Activated T-helper 1 cell treated with anti-CD3 and anti-CD28 coated beads, Interleukin-2, amount 50 U/mL, for 16 hours (primary cell): ENCODE measurements at regions not wholly inside any gene's neighbourhood (a gene's known extent, or its start where the extent isn't known, plus 50 kb on each side); places are given as distances from the start of the nearest gene placed in this dataset.

Source experiments
- DNase-seq, 2 donors: peaks; one replicate each; pipeline ENCODE4 v3.0.0-alpha.2; 2020; ENCODE audit warnings: low read depth in 1 of 2, low spot score in 1 of 2

DNA sequence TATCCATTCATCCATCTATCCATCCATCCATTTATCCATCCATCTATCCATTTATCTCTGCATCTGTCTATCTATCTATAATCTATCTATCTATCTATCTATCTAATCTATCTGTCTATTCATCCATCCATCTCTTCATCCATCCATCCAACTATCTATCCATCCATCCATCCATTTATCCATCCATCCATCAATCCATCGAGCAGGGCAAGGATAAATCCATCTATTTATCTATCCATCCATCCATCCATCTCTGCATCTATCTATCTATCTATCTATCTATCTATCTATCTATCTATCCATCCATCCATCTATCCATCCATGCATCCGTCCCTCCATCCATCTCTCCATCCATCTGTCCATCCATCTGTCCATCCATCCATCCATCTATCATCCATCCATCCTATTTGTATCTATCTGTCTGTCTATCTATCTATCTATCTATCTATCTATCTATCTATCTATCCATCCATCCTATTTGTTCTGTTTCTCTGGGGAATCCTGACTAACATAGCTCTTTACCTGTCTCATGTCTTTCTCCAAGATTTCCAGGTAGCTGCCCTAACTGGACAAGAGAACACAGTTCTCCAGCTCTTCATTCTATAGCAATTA is 198.1 kb downstream of the FOXO1 start:
- DNase-seq = no peak

DNA sequence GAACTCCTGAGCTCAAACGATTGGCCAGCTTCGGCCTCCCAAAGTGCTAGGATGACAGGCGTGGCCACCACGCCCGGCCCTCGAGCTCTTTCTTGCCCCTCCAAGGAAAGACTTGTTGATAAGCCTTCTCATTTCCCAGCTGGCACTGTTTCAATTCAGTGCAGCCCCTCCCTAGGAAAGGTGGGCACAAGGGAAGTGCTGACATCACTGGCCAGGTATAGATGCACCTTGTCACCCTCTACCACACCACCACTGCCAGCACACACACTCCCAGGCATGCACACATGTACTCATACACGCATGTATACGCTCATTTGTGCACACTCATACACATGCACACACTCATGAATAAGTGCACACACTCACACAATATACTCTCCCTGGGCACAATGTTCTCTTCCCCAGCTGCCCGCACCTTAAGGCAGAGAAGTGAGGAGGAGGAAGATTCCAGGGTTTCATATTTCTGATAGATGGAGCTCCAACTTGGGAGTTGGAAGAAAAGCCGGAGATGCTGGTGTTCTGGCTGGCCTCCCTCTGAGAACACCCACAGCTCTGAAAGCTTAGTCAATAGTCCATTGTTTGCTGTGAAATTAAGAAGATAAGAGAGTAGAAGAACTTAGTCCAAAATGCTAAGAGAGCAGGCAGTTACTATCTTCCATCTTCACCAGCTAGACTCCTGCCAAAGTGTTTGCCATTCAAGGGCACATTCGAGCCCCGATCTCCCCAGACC is 196.7 kb downstream of the FOXO1 start:
- DNase-seq = no peak

DNA sequence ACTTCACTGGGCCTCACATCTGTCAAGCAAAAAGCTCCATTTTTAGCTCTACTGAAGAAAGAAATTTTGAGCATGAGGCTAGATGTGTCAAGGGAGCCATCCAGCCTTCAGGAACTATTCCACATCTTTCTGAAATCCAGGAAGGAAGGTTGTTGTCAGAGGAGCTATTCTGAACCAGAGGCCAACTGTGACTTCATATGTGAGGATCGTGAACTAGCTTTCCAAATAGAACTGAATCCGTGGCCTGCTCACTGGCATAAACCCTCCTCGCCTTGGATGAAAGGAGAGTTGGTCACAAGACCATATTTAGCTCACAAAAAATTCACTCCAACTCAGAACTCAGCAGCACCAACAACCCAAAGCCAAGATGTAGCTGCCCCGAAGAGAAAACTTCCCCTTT is 195.8 kb downstream of the FOXO1 start:
- DNase-seq = no peak

DNA sequence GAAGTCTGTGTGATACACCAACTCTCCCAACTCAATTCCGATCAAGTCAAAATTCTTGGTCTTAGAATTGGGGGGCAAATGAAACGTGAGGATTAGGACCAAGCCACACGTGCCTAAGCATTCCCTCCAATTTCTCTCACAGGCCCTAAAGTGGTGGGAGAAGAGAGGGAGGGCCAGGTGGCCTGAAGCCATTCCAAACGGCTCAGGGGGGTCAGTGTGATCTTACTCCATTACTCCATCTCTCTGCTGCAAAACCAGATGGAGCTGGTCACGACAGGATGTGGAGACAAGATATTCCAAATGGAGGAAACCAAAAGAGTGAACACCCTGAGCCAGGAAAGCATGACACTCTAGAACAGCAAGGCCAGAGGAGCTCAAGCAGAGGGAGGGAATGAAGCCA is 195.4 kb downstream of the FOXO1 start:
- no peak for DNase-seq

DNA sequence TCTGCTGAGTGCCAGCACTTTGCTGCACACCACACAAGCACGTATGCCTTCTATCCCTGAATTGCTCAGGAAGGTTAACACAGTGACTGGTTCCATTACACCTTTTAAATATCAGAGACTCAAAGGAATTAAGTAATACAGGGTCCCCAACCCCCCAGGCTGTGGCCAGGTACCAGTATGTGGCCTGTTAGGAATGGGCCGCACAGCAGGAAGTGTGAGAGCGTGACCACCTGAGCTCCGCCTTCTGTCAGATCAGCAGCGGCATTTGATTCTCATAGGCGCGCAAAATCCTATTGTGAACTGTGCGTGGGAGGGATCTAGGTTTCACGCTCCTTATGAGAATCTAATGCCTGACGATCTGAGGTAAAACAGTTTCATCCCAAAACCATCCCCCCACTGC is 194.5 kb downstream of the FOXO1 start:
- no peak for DNase-seq

DNA sequence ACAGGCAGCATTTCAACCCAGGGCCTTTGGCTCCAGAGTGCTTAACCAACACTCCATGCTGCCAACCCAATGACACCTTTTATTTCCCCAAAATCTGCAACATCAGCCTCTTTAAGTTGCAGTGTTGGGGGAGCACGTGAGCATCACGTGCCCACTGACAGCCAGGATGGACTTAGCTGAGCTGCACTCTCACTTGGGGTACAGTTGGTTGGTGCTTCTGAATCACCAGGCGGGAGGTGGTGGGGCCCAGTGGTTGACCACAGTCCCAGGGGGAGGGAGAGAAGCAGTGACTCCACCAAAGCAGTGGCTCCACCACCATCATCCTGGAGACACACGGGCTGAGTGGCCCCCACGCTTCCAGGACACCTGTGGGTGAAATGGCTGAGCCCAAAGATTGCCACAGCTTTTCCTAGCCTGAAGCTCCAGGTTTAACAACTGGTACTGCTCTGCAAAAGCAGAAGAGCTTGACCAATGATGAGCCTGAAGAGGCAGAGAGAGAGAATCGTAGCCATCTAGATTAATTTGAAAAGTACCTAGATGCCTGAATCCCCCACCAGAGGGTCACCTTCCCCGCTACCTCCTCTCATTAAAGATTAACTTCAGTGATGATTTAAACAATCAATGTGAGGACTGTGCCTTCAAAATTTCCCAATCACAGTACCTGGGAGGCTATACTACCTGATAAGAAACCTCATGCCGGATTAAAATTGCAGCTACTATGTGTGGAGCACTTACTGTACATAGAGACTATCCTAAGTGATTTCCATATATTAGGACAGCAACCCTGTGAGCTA is 193.8 kb downstream of the FOXO1 start:
- DNase-seq = no peak

DNA sequence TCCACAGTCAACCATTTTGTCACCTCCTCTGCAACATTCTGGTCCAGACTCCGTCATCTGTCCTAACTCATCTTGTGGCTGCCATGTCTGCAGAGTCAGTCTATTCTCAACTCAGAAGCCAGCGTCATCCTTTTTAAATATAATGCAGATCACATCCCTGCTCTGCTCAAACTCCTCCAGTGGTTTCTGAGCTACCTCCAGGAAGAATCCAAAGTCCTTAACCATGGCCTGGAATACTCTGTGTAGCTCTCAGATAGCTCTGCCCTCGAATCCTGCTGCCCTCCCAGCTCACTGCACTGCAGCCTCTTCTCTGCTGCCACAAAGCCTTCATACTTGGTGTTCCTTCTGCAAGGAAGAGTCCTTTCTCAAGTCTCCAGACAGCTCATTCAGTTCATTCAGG is 190.8 kb downstream of the FOXO1 start:
- DNase-seq = no peak

DNA sequence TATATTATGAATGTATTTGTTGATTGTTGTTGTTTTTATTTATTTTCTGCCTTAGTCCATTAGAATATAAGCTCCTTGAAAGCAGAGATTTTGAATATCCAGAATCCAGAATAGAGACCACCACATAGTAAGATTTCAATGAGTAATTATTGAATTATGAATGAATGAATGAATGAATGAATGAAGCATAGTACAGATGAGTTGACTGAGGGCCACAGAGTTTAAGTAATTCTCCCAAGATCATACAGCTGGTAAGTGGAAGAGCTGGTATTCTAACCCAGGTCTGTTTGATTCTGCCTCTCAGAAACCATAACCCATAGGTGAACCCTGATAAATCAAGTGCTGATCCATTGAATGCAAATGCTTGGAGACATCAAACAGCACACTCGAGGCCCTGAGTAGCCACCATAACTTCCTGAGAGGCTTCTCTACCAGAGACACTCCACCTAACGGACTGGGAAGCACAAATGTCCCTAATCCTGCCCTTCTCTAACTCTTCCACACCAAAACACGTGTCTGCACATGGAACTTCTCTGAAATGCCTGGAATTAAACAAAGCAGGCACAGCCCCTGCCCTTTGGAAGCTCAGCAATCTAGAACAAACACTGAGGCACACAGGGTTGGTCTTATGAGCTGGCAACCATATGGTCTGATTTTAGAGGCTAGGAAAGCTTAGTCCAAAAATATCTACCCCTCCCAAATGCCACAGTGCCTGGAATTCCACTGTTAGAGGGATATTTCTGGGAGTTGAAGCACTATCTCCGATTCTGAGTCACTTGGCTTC is 190.1 kb downstream of the FOXO1 start:
- DNase-seq = no peak

DNA sequence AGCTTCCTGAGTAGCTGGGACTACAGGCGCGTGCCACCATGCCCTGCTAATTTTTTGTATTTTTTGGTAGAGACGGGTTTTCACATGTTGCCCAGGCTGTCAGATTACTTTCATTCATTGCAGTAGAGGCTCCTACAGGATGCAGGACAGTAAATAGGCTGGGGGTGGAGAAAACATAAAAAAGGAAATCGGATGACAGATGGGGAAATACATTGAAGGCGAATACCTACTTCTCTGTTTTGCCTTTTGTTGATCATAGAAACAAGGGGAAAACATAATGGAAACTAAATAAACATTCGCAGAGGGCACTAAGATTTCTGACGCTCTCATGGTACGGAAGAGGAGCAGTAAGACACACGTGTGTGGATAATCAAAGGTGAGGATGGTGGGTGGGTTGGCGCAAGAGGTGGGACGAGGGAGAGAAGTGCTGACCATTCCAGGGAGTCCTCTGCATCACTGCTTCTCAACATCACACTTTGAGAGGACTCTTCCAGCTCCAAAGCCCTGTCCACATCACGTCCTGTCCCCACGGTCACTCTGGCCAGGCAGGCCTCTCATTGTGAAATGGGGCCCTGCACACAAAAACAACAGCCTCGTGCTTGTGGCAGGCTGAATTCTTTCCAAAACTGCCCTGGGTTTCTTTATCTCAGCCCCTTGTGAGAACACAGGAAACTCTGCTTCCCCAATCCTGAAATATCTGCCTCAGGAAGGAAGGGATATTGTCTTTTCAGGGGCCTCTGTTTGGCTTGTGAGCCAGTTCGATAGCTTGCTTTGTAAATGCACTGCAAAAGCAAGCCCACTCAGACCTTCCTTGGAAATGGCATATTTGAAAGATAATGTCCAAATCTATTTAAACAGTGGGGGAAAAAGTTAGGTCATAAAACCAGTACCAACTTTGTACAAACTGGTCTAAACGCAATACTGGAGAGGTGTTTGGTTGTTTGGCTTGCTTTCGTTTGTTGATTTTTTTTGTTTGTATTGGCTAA is 188.5 kb downstream of the FOXO1 start:
- no peak for DNase-seq

DNA sequence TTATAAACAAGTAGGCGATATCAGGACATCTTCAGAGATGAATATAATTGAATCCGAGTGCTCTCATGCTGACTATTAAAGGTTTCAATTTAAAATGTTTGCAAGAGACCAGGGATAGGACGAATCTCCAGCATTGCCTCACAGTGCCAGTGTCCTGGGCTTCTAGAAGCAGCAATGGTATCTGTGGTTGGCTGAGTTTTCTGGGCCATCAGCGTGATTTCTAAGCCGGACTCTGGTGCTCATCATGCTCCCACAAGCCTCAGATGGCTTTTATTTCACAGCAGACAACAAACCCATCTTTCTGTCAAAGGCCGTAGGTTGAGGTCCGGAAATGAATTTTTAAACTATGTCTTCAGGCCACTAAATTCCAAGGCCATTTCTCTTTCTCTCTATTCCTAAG is 187.7 kb downstream of the FOXO1 start:
- no peak for DNase-seq

DNA sequence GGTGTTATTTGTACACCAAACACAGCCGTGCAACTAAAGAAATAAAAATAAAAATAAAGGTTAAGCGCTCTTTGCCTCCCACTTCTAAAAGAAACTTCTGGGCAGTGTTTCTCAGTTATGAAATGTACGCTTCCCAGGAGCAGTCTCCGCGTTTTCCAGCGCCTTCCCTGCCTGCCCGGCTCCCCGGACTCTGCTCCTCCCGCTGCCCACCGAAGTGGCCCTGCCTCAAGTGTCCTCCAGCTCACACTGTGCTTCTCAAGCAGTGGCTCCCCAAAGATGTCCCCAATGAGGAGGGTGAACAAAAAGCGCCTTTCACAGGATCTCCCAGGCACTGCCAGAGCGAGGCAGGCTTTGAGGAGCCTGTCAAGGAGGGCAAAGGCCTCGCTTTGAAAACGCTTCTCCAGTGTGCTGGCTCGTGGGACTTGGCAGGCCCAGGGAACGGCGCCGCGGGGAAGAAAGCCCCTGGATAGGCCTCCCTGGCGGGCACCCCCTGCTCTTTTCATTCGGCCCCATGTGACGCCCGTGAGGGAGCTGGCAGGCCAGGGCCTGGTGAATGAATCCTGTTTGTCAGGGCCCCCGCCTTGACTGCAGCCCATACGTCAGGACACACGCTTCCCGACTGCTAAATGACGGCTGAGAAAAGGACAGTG is 187.1 kb downstream of the FOXO1 start:
- no peak for DNase-seq

DNA sequence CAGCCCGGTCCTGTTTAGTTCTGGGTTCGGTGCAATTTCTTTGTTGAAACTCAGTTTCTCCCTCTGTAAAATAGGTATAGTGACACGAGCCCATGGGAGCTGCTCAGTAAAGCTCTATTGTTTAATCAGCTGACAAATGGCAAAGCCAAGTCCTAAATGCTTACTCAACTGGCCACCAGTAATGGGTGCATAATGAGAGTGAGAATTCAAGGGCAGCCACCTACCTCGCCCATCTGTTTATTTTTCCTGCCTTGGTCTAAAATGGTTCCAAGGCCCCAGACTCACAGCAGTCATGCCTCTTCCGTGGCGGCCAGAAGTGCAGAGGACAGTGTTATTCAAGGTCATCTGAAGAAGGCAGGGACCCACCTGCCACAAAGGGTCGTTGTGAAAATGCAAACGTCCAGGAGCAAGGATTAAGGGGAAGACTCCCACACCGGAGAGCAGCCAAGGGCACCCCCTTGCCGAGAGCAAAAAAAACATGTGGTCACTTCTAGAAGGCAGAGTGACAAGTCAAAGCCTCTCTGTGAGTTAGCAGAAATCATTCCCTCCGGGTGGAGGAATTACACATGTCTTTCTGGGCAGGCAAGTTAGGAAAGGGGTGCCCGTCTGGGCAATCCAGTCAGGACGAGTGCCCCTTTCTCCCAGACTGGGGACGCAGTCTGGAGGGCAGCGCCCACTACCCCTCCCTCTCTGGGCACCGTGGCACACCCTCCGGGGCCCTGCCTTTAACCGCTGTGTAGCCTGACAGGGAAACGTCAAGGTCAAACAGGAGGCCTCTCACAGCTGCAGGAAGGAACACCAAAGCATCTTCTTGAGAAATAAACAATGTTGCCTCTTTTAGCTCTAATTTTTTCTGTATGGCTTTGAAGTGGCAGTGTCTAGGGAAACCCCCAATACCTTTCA is 186.2 kb downstream of the FOXO1 start:
- no peak for DNase-seq

DNA sequence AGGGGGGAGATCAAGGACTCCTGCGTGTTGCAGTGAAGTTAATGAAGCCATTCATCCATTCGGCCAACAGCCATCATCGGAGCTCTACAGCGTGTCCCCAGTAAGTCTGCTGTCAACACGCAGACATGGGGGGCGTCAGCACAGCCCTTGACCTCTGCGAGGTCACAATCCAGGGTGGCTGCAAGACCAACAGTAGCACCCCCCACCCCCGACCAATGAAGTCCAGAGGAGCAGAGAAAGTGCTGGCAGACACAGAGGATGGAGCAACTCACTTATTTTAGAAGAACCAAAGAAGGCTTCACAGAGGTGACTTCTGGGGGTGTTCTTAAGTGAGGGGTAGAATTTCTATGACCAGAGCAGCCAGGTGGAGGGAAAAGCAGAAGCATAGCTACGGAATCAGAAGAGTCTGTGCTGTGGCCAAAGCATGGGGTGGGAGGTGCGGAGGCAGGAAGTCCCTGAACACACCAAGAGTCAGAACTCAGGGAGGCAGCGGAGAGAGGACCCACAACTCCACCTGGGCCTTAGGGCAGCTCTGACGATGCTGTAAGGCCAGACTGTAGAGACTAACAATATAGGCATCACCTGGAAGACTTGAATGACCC is 185.4 kb downstream of the FOXO1 start:
- DNase-seq = no peak

DNA sequence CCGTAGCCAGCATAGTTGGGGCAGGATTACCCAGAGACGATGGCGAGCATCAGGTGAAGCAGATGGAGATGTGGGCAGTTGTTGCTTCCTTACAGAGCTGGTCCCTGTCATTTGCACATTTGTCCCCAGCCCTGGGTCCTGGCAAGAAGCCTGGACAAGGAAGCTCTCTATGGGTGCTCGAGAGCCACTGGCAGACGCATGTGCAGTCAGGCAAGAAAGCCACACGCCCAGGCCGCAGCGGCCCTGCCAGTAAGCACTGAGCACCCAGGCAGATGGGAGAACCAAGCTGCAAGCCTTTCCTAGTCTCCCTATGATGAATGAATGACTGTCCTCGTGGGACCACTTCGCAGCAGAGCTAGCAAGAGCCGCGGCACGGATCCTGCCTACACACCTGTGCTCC is 182.8 kb downstream of the FOXO1 start:
- no peak for DNase-seq

DNA sequence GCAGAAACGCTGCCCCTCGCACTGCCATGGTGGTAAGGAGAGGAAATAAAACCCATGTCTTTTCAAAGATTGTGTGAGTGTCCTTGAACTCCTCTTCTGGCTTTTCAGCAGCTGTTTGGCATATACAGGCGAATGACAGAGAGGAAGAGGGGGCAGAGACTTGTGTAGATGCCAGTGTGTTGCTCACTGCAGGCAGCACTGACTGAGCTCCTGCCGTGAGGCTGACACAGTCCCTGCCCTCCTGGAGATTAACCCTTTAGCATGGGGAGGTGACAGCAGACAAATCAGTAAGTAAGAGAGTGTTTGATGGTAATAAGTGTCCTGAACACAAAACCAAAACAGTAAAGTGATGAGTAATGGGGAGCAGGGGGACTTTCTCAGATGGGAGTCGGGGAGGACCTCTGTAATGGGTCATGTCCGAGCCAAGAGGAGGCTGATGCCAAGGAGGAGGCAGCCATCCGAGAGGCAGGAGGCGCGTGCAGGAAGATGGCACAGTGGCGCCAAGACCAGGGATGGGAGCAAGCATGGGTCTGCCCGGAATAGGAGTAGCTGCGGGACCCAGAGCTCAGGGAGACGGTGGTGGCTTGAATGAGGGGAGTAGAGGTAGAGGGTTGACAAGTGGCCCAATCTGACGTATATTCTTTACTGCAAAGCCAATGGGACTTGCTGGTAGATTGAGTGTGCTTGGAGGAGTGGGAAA is 182.2 kb downstream of the FOXO1 start:
- DNase-seq = no peak

DNA sequence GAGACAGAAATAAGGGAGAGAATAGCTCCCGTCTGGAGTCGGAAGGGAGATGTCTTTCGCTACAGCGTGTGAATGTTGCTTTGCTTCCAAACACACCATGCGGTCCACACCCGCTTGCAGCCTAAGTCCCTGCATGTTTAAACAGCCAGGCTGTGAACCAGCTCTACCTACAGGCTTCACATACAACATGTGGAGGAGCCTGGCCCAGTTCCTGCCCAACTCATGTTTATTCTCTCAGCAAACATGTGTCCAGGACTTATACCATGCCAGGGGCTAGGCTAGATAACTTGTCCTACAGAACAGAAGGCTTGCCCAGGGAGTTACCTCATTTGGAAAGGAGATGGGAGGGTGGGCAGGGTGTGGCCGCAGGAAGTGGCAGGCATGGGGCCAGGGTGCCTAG is 181.5 kb downstream of the FOXO1 start:
- DNase-seq = no peak

DNA sequence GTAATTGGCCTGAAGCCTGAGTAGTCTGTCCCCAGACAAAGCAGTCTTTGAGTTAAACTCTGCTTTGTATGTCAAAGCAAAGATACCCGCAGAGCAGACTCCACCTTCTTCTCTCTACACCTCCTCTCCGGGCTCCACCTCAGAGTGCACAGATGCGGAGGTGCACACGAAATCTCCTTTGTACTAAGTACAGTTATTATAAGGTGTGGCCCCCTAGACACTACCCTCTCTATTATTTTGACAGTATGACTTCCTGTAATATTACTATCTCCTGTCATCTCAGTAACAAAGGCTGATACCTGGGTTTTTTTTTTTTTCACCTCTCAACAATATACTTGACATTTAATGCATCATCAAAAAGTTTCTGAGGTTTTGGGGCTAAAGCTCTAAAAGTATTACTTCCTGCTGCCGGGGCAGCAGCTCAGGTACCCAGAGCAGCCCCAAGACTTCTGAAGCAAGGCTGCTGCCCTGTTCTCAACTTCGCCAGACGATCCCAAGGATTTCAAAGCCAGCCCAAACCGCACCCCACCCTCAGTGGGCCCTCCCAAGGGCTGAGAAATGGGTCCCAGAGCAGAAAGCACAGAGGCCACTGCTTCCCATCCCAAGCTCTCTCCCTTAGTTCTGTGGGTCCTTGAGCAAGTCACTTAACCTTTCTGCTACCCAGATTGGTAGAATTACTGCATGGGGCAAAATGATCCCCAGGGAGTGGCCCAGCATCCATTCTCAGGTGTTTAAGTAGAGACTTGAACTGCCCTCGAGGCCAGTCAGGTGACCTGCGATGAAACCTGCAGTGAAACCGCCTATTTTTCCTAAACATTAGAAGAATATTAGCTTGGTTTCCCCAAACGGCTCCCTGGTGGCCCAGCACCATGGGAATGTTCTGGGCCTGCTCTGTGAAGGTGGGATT is 180.6 kb downstream of the FOXO1 start:
- peak; percentile 27 to 50 for DNase-seq
